Calu3 (cell line): ENCODE measurements at regions not wholly inside any gene's neighbourhood (a gene's known extent, or its start where the extent isn't known, plus 50 kb on each side); places are given as distances from the start of the nearest gene placed in this dataset.

Source experiments
- BruUV-seq: library from RNA; stranded (reverse); fragments of 400-500 nt; replicated peaks from 2 replicates; lab custom pipeline; 2021; lab: Mats Ljungman, UMichigan
- CTCF ChIA-PET: fragments of 300-600 bp; sonication (Branson Sonifier 250); formaldehyde crosslinking; loops from one replicate; lab custom pipeline; 2022; ENCODE audit warnings: antibody characterized with exemption; lab: Charles Lee
- DNase-seq: peaks from one replicate; pipeline ENCODE4 v3.0.0; 2022
- H3K27ac Mint-ChIP-seq: one replicate; pipeline ENCODE4 v1.8.0; 2022; ENCODE audit warnings: mixed read lengths; ENCODE audit not compliant: unreplicated experiment
- H3K27me3 Mint-ChIP-seq: one replicate; pipeline ENCODE4 v1.8.0; 2022; ENCODE audit warnings: mixed read lengths; ENCODE audit not compliant: unreplicated experiment
- H3K36me3 Mint-ChIP-seq: one replicate; pipeline ENCODE4 v1.8.0; 2022; ENCODE audit warnings: mild to moderate bottlenecking, moderate library complexity, mixed read lengths; ENCODE audit not compliant: insufficient read depth, unreplicated experiment
- H3K4me1 Mint-ChIP-seq: one replicate; pipeline ENCODE4 v1.8.0; 2022; ENCODE audit warnings: mild to moderate bottlenecking, low read depth, mixed read lengths; ENCODE audit not compliant: unreplicated experiment
- H3K4me3 Mint-ChIP-seq: one replicate; pipeline ENCODE4 v1.8.0; 2022; ENCODE audit warnings: mild to moderate bottlenecking, low read depth, moderate library complexity, mixed read lengths; ENCODE audit not compliant: unreplicated experiment
- H3K9me3 Mint-ChIP-seq: one replicate; pipeline ENCODE4 v1.8.0; 2022; ENCODE audit warnings: low read depth, mixed read lengths; ENCODE audit not compliant: unreplicated experiment
- CTCF ChIP-seq: fragments of 200-600 bp; IDR thresholded peaks from one replicate; pipeline ENCODE4 v1.8.0; 2022; ENCODE audit warnings: antibody characterized with exemption; ENCODE audit not compliant: unreplicated experiment
- intact Hi-C: fragments of 100-400 bp; cut with micrococcal nuclease; formaldehyde crosslinking; loops from one replicate; pipeline ENCODE4 v1.10.0; 2022; ENCODE audit not compliant: unreplicated experiment

- H3K27me3 Mint-ChIP-seq = no peaks in the 10 kb centered on the region
- no TSS peak for BruUV-seq
- CTCF ChIA-PET = no interaction called here
- intact Hi-C loops = no loop called here
- TF ChIP-seq CTCF = no peak
- H3K27ac Mint-ChIP-seq = no peak overlapping the region
- peaks cover 7% of the 10 kb centered on the region for H3K9me3 Mint-ChIP-seq
- H3K4me1 Mint-ChIP-seq = no peaks in the 10 kb centered on the region
- H3K36me3 Mint-ChIP-seq = no peaks in the 10 kb centered on the region
- no peak overlapping the region for H3K4me3 Mint-ChIP-seq
- DNase-seq = no peak
Measured at GRCh38 chr10:107619139-107619538, 454.6 kb upstream of the SORCS1 start.

- Mint-ChIP-seq H3K27me3 (no peaks in the 10 kb centered on the region), H3K36me3 (no peaks in the 10 kb centered on the region), H3K9me3 (peaks cover 7% of the 10 kb centered on the region), H3K27ac (no peak overlapping the region), H3K4me1 (no peaks in the 10 kb centered on the region), H3K4me3 (no peak overlapping the region)
- no peak for DNase-seq
- no peak for TF ChIP-seq CTCF
- intact Hi-C loops = no loop called here
- BruUV-seq = no TSS peak
- CTCF ChIA-PET = no interaction called here
Measured at GRCh38 chr10:107618504-107618994, 454.0 kb upstream of the SORCS1 start.

GRCh38 chr10:107616463-107617410 lies 452.2 kb upstream of the SORCS1 start:
- no TSS peak for BruUV-seq
- no peaks in the 10 kb centered on the region for H3K4me1 Mint-ChIP-seq
- TF ChIP-seq CTCF = no peak
- CTCF ChIA-PET = no interaction called here
- DNase-seq = no peak
- peaks cover 7% of the 10 kb centered on the region for H3K9me3 Mint-ChIP-seq
- no peaks in the 10 kb centered on the region for H3K27me3 Mint-ChIP-seq
- intact Hi-C loops = no loop called here
- no peak overlapping the region for H3K4me3 Mint-ChIP-seq
- H3K36me3 Mint-ChIP-seq = no peaks in the 10 kb centered on the region
- no peak overlapping the region for H3K27ac Mint-ChIP-seq

GRCh38 chr10:107616031-107616430 lies 451.5 kb upstream of the SORCS1 start:
- Mint-ChIP-seq H3K9me3 (peaks cover 7% of the 10 kb centered on the region), H3K4me3 (no peak overlapping the region), H3K4me1 (no peaks in the 10 kb centered on the region), H3K27me3 (no peaks in the 10 kb centered on the region), H3K27ac (no peak overlapping the region), H3K36me3 (no peaks in the 10 kb centered on the region)
- no peak for DNase-seq
- TF ChIP-seq CTCF = no peak
- BruUV-seq = no TSS peak
- intact Hi-C loops = no loop called here
- CTCF ChIA-PET = no interaction called here
